ENCODE measurements at regions not wholly inside any gene's neighbourhood (a gene's known extent, or its start where the extent isn't known, plus 50 kb on each side); places are given as distances from the start of the nearest gene placed in this dataset.

DNA sequence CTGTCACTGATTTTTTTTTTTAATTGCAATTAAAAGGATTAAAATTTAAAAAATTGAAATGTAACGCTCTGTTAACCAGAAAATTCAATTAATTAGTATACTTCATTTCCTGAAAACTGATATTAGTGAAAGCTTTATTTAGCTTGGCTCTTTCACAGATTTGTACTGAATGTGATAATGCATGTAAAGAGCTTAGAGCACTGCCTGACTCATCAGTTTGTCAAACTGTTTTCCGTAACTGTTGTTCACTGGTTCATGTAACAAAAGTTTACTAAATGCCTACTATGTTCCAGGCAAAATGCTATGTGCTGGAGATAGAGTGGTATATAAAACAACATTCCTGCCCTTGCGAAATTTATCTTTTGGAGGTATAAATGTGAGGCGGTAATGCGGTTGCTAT is 471.7 kb downstream of the SH2D1A start:
- Histone ChIP-seq H3K27me3 (replicated peaks in 1 of 2; ENCODE audit: control insufficient read depth in 2 of 2, extremely low read depth in 1 of 2, insufficient read depth in 2 of 2, low read length in 1 of 2) (no peaks in the 10 kb centered on the region), H3K4me3 (ENCODE audit: control insufficient read depth in 1 of 2, extremely low read depth in 1 of 2, low read length in 1 of 2) (no peak overlapping the region), H3K4me1 (ENCODE audit: control insufficient read depth in 1 of 2, extremely low read depth in 1 of 2, insufficient read depth in 2 of 2, low read length in 2 of 2) (no peaks in the 10 kb centered on the region), H3K9me3 (no peaks in the 10 kb centered on the region), H3K27ac (ENCODE audit: low read length) (no peak overlapping the region), H3K36me3 (ENCODE audit: control insufficient read depth in 2 of 2, extremely low read depth in 1 of 2, insufficient read depth in 1 of 2, low read length in 1 of 2) (no peaks in the 10 kb centered on the region)
- H3K36me3 Mint-ChIP-seq: no peaks in the 10 kb centered on the region
- CTCF ChIA-PET: interaction anchor here in 1 of 2 donors (0.6 kb wide), 1 partner anchor 103 kb away, joined by 4 read pairs; no protein-coding TSS in a partner anchor
- no peaks in the 10 kb centered on the region for H3K9me3 Mint-ChIP-seq
- H3K4me3 Mint-ChIP-seq: no peak overlapping the region
- no peaks in the 10 kb centered on the region for H3K4me1 Mint-ChIP-seq
- no CpG with 5 or more reads among the region's 5 CpGs for WGBS (ENCODE audit: insufficient coverage)
- no peak overlapping the region for H3K27ac Mint-ChIP-seq
- POLR2A ChIA-PET: no interaction called here
- H3K27me3 Mint-ChIP-seq: peaks cover 0 to 4% of the 10 kb centered on the region in 2 donors
- no peak for DNase-seq
- no peak for ATAC-seq (replicated peaks in 1 of 4)

DNA sequence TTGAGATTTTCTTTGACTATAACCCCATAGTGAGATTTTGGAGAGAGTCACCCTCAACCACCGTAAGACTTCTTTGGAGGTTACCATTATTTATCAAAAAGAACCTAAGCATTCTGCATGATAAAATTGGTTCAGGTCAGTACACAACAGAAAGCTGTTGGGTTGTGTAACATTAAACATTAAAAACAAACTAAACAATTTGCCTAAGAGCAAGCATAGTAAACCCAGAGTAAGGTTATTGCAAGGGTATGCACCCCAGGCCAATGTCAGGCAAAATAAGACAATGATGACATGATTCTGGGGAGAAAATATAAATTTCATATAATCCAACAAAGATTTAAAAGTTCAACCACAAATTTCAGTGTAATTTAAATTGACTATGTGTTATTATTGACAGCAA is 472.4 kb downstream of the SH2D1A start:
- H3K36me3 Mint-ChIP-seq: no peaks in the 10 kb centered on the region
- no peak overlapping the region for H3K4me3 ChIP-seq (ENCODE audit: control insufficient read depth in 1 of 2, extremely low read depth in 1 of 2, low read length in 1 of 2)
- no peak overlapping the region for H3K27ac ChIP-seq (ENCODE audit: low read length)
- no peaks in the 10 kb centered on the region for H3K9me3 ChIP-seq
- ChIA-PET CTCF (no interaction called here), POLR2A (no interaction called here)
- DNase-seq: no peak
- H3K27ac Mint-ChIP-seq: no peak overlapping the region
- H3K4me1 ChIP-seq (ENCODE audit: control insufficient read depth in 1 of 2, extremely low read depth in 1 of 2, insufficient read depth in 2 of 2, low read length in 2 of 2): peaks cover 0 to under 1% of the 10 kb centered on the region in 2 experiments
- H3K27me3 Mint-ChIP-seq: peaks cover 0 to 4% of the 10 kb centered on the region in 2 donors
- H3K36me3 ChIP-seq (ENCODE audit: control insufficient read depth in 2 of 2, extremely low read depth in 1 of 2, insufficient read depth in 1 of 2, low read length in 1 of 2): no peaks in the 10 kb centered on the region
- no peaks in the 10 kb centered on the region for H3K27me3 ChIP-seq (replicated peaks in 1 of 2; ENCODE audit: control insufficient read depth in 2 of 2, extremely low read depth in 1 of 2, insufficient read depth in 2 of 2, low read length in 1 of 2)
- no peaks in the 10 kb centered on the region for H3K4me1 Mint-ChIP-seq
- H3K4me3 Mint-ChIP-seq: no peak overlapping the region
- ATAC-seq (replicated peaks in 1 of 4): no peak
- H3K9me3 Mint-ChIP-seq: no peaks in the 10 kb centered on the region
- WGBS (ENCODE audit: insufficient coverage): no CpG with 5 or more reads among the region's 1 CpG

DNA sequence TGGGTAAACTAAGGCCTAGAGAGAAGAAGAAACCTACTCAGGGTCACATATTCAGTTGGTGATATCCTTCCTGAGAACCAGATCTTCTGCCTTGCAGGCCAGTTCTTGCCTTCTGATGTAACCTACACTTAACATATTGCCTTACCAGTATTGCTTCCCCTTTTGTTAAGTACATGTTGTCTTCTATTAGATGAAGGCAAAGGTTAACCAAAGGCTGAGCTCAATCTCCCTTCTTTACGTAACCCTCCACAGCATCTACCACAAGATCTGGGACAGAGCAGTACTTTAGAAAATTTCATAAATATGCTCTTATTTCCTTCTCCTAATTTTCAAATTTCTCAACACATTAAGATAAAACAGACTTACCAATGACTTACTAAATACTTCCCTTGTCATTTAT is 474.4 kb downstream of the SH2D1A start:
- Mint-ChIP-seq H3K4me1 (no peaks in the 10 kb centered on the region), H3K4me3 (no peak overlapping the region), H3K27me3 (peaks cover 0 to 4% of the 10 kb centered on the region in 2 donors), H3K9me3 (no peaks in the 10 kb centered on the region), H3K27ac (no peak overlapping the region), H3K36me3 (no peaks in the 10 kb centered on the region)
- POLR2A ChIA-PET: no interaction called here
- no peak for ATAC-seq (replicated peaks in 1 of 4)
- DNase-seq: no peak
- Histone ChIP-seq H3K9me3 (no peaks in the 10 kb centered on the region), H3K4me3 (ENCODE audit: control insufficient read depth in 1 of 2, extremely low read depth in 1 of 2, low read length in 1 of 2) (no peak overlapping the region), H3K27me3 (replicated peaks in 1 of 2; ENCODE audit: control insufficient read depth in 2 of 2, extremely low read depth in 1 of 2, insufficient read depth in 2 of 2, low read length in 1 of 2) (no peaks in the 10 kb centered on the region), H3K36me3 (ENCODE audit: control insufficient read depth in 2 of 2, extremely low read depth in 1 of 2, insufficient read depth in 1 of 2, low read length in 1 of 2) (no peaks in the 10 kb centered on the region), H3K4me1 (ENCODE audit: control insufficient read depth in 1 of 2, extremely low read depth in 1 of 2, insufficient read depth in 2 of 2, low read length in 2 of 2) (peaks cover 0 to 3% of the 10 kb centered on the region in 2 experiments), H3K27ac (ENCODE audit: low read length) (no peak overlapping the region)
- CTCF ChIA-PET: no interaction called here
- WGBS (ENCODE audit: insufficient coverage): no CpG with 5 or more reads among the region's 1 CpG

DNA sequence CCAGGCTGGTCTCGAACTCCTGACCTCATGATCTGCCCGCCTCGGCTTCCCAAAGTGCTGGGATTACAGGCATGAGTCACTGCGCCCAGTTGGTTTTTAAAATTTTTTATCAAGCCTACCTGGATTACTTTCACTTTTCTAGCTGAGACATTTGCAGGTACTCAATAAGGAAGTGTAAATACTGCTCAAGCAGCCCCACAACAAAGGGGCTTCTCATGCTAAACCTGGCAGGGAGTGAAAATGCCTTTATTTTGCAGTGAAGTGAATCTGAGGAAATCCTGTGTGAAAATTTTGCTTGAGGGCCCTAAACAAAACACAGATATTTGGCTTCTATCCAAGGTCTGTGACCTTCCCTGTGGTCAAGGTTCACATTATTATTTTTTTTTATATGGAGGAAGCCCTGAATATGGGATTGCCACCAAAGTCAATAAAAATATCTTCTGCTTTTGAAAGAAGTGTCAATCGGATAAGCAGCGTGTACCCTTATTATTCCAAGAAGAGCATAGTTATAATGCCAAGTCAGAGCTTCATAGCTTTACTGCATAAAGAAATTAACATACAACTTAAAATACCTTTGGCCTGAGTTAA is 481.0 kb downstream of the SH2D1A start:
- peak overlapping the region in 1 of 2 donors; percentile 55 for H3K27ac Mint-ChIP-seq
- WGBS (ENCODE audit: insufficient coverage): no CpG with 5 or more reads among the region's 6 CpGs
- no peaks in the 10 kb centered on the region for H3K27me3 ChIP-seq (replicated peaks in 1 of 2; ENCODE audit: control insufficient read depth in 2 of 2, extremely low read depth in 1 of 2, insufficient read depth in 2 of 2, low read length in 1 of 2)
- H3K27ac ChIP-seq (ENCODE audit: low read length): no peak overlapping the region
- no peaks in the 10 kb centered on the region for H3K36me3 Mint-ChIP-seq
- H3K9me3 Mint-ChIP-seq: no peaks in the 10 kb centered on the region
- CTCF ChIA-PET: no interaction called here
- no peak overlapping the region for H3K4me3 Mint-ChIP-seq
- ATAC-seq (replicated peaks in 1 of 4) (peak in 1 of 4 experiments; percentile 61), DNase-seq (peak in 1 of 35 experiments; percentile 3)
- no peak overlapping the region for H3K4me3 ChIP-seq (ENCODE audit: control insufficient read depth in 1 of 2, extremely low read depth in 1 of 2, low read length in 1 of 2)
- H3K4me1 ChIP-seq (ENCODE audit: control insufficient read depth in 1 of 2, extremely low read depth in 1 of 2, insufficient read depth in 2 of 2, low read length in 2 of 2): peaks cover 4 to 22% of the 10 kb centered on the region in 2 experiments
- no peaks in the 10 kb centered on the region for H3K9me3 ChIP-seq
- POLR2A ChIA-PET: interaction anchor here in 1 of 2 donors (0.7 kb wide), 1 partner anchor 31 kb away, joined by 4 read pairs; no protein-coding TSS in a partner anchor
- no peaks in the 10 kb centered on the region for H3K36me3 ChIP-seq (ENCODE audit: control insufficient read depth in 2 of 2, extremely low read depth in 1 of 2, insufficient read depth in 1 of 2, low read length in 1 of 2)
- peaks cover 16 to 24% (median 18%) of the 10 kb centered on the region in 3 donors for H3K4me1 Mint-ChIP-seq
- peaks cover 0 to 3% of the 10 kb centered on the region in 2 donors for H3K27me3 Mint-ChIP-seq

DNA sequence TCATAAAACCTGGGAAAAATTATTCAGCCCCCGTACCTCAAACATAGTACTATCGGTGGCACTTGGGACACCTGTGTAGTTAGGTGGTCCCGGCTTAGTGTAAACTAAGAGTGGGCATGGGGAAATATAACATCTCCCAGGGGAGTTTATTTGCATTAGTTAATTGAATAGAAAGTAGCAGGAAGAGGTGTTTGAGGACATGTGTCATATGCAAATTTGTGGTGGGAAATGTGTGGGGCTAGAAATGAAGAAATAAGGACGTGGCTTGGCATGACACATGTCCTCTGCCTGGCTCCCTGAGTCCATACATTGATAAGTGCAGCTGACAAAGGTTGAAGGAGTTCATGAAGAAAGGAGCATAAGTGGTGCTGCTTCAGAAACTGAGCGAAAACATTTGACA is 483.6 kb downstream of the SH2D1A start:
- H3K9me3 ChIP-seq: no peaks in the 10 kb centered on the region
- WGBS (ENCODE audit: insufficient coverage): 44% methylated on average over 2 of the region's 5 CpGs
- no peaks in the 10 kb centered on the region for H3K36me3 Mint-ChIP-seq
- ChIA-PET CTCF (no interaction called here), POLR2A (no interaction called here)
- peaks cover 0 to 3% of the 10 kb centered on the region in 2 donors for H3K27me3 Mint-ChIP-seq
- DNase-seq (no peak), ATAC-seq (replicated peaks in 1 of 4) (no peak)
- H3K36me3 ChIP-seq (ENCODE audit: control insufficient read depth in 2 of 2, extremely low read depth in 1 of 2, insufficient read depth in 1 of 2, low read length in 1 of 2): no peaks in the 10 kb centered on the region
- no peak overlapping the region for H3K4me3 Mint-ChIP-seq
- H3K4me3 ChIP-seq (ENCODE audit: control insufficient read depth in 1 of 2, extremely low read depth in 1 of 2, low read length in 1 of 2): no peak overlapping the region
- no peaks in the 10 kb centered on the region for H3K27me3 ChIP-seq (replicated peaks in 1 of 2; ENCODE audit: control insufficient read depth in 2 of 2, extremely low read depth in 1 of 2, insufficient read depth in 2 of 2, low read length in 1 of 2)
- H3K4me1 ChIP-seq (ENCODE audit: control insufficient read depth in 1 of 2, extremely low read depth in 1 of 2, insufficient read depth in 2 of 2, low read length in 2 of 2): peaks cover 4 to 19% of the 10 kb centered on the region in 2 experiments
- H3K4me1 Mint-ChIP-seq: peaks cover 16 to 24% (median 18%) of the 10 kb centered on the region in 3 donors
- H3K27ac ChIP-seq (ENCODE audit: low read length): no peak overlapping the region
- H3K9me3 Mint-ChIP-seq: no peaks in the 10 kb centered on the region
- H3K27ac Mint-ChIP-seq: peak overlapping the region in 1 of 2 donors; percentile 42

DNA sequence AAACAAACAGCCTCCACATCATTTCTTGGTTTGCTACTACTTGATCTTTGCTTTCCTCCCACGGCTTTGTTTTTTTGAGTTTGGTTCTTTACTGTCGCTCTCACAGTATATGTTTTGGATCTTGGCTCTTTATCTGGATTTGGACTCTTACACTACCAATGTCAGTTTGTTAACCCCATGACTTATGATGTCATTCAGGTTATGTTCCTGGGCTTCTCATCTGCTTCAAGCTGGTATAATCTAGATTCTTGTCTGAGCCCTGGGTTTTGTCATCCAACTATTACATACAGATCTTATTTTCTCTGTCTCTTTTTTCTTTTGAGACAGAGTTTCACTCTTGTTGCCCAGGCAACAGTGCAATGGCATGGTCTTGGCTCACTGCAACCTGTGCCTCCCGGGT is 482.9 kb upstream of the TEX13C start:
- H3K9me3 ChIP-seq: no peaks in the 10 kb centered on the region
- H3K36me3 ChIP-seq (ENCODE audit: control insufficient read depth in 2 of 2, extremely low read depth in 1 of 2, insufficient read depth in 1 of 2, low read length in 1 of 2): no peaks in the 10 kb centered on the region
- no peaks in the 10 kb centered on the region for H3K9me3 Mint-ChIP-seq
- ChIA-PET CTCF (no interaction called here), POLR2A (no interaction called here)
- ATAC-seq (replicated peaks in 1 of 4) (peak in 1 of 4 experiments; percentile 45), DNase-seq (no peak)
- H3K4me1 Mint-ChIP-seq: peaks cover 4 to 11% (median 5%) of the 10 kb centered on the region in 3 donors
- H3K4me3 ChIP-seq (ENCODE audit: control insufficient read depth in 1 of 2, extremely low read depth in 1 of 2, low read length in 1 of 2): no peak overlapping the region
- H3K27ac Mint-ChIP-seq: no peak overlapping the region
- no peaks in the 10 kb centered on the region for H3K27me3 ChIP-seq (replicated peaks in 1 of 2; ENCODE audit: control insufficient read depth in 2 of 2, extremely low read depth in 1 of 2, insufficient read depth in 2 of 2, low read length in 1 of 2)
- H3K4me1 ChIP-seq (ENCODE audit: control insufficient read depth in 1 of 2, extremely low read depth in 1 of 2, insufficient read depth in 2 of 2, low read length in 2 of 2): peaks cover 0 to 2% of the 10 kb centered on the region in 2 experiments
- H3K36me3 Mint-ChIP-seq: no peaks in the 10 kb centered on the region
- H3K27me3 Mint-ChIP-seq: peaks cover 2 to 9% of the 10 kb centered on the region in 2 donors
- H3K27ac ChIP-seq (ENCODE audit: low read length): no peak overlapping the region
- 80% methylated on average over 1 of the region's 3 CpGs for WGBS (ENCODE audit: insufficient coverage)
- peak overlapping the region in 1 of 3 donors; percentile 3 for H3K4me3 Mint-ChIP-seq

DNA sequence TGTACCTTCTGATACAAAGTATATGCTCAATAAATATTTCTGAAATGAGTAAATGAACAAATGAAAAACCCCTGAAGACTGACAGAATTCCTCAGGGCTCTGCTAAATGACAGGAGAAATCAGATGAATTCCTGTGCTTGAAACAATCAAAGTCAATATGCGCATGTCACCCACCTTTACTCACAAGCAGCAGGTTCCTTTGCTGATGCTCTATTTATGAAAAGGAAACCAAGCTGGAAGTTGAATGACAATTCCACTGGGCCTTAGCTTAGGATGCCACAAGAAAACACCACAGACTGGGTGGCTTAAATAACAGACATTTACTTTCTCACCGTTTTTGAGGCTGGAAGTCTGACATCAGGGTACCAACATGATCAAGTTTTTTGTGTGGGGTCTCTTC is 477.5 kb upstream of the TEX13C start:
- H3K27ac Mint-ChIP-seq: no peak overlapping the region

More for the DNA sequence above, 477.5 kb upstream of the TEX13C start:
- no peaks in the 10 kb centered on the region for H3K9me3 ChIP-seq
- no peak overlapping the region for H3K4me3 ChIP-seq (ENCODE audit: control insufficient read depth in 1 of 2, extremely low read depth in 1 of 2, low read length in 1 of 2)
- no peak for DNase-seq
- POLR2A ChIA-PET: no interaction called here
- no peak overlapping the region for H3K27ac ChIP-seq (ENCODE audit: low read length)
- Mint-ChIP-seq H3K27me3 (peaks cover 0 to 17% of the 10 kb centered on the region in 2 donors), H3K36me3 (no peaks in the 10 kb centered on the region), H3K9me3 (no peaks in the 10 kb centered on the region), H3K4me3 (no peak overlapping the region), H3K4me1 (no peaks in the 10 kb centered on the region)
- WGBS (ENCODE audit: insufficient coverage): 100% methylated on average over 1 of the region's 2 CpGs
- H3K27me3 ChIP-seq (replicated peaks in 1 of 2; ENCODE audit: control insufficient read depth in 2 of 2, extremely low read depth in 1 of 2, insufficient read depth in 2 of 2, low read length in 1 of 2): no peaks in the 10 kb centered on the region
- H3K4me1 ChIP-seq (ENCODE audit: control insufficient read depth in 1 of 2, extremely low read depth in 1 of 2, insufficient read depth in 2 of 2, low read length in 2 of 2): no peaks in the 10 kb centered on the region
- no peak for ATAC-seq (replicated peaks in 1 of 4)
- H3K36me3 ChIP-seq (ENCODE audit: control insufficient read depth in 2 of 2, extremely low read depth in 1 of 2, insufficient read depth in 1 of 2, low read length in 1 of 2): no peaks in the 10 kb centered on the region
- CTCF ChIA-PET: no interaction called here
